Heart right ventricle (tissue), 16 donors: ENCODE measurements at regions not wholly inside any gene's neighbourhood (a gene's known extent, or its start where the extent isn't known, plus 50 kb on each side); places are given as distances from the start of the nearest gene placed in this dataset.

Source experiments
- ATAC-seq, 8 donors: fragments of 200-7000 bp; cut with Tn5 transposase; one replicate each; pipeline ENCODE4 v1.9.1; 2020; ENCODE audit warnings: mild to moderate bottlenecking in 8 of 8, moderate library complexity in 8 of 8, moderate number of reproducible peaks in 1 of 8
- DNase-seq, 2 donors: peaks; one replicate each; pipeline ENCODE4 v3.0.0-alpha.2; 2020
- H3K27ac ChIP-seq, 10 donors: fragments of 200-600 bp; sonication (generic) in 2 of 10; one replicate each; pipeline versions ENCODE4 v1.5.0 to v1.8.0; 2020 to 2022; ENCODE audit warnings: mild to moderate bottlenecking in 3 of 10
- H3K27me3 ChIP-seq, 7 donors: fragments of 200-600 bp; one replicate each; pipeline ENCODE4 v1.8.0; 2021 to 2022; ENCODE audit warnings: mild to moderate bottlenecking in 2 of 7
- H3K36me3 ChIP-seq, 9 donors: fragments of 200-600 bp; sonication (generic) in 1 of 9; one replicate each; pipeline versions ENCODE4 v1.5.0 to v1.8.0; 2020 to 2022; ENCODE audit warnings: mild to moderate bottlenecking in 2 of 9
- H3K4me1 ChIP-seq, 9 donors: fragments of 200-600 bp; sonication (generic) in 1 of 9; one replicate each; pipeline versions ENCODE4 v1.5.0 to v1.8.0; 2020 to 2022; ENCODE audit warnings: mild to moderate bottlenecking in 4 of 9
- H3K4me3 ChIP-seq, 10 donors: fragments of 200-600 bp; sonication (generic) in 2 of 10; one replicate each; pipeline versions ENCODE4 v1.5.0 to v1.8.0; 2020 to 2022; ENCODE audit warnings: mild to moderate bottlenecking in 7 of 10, moderate library complexity in 2 of 10
- H3K9me3 ChIP-seq, 11 donors: fragments of 200-600 bp in 10 of 11; sonication (generic) in 2 of 11; one replicate each; pipeline versions ENCODE4 v1.5.0 to v1.8.0; 2013 to 2022; ENCODE audit warnings: mild to moderate bottlenecking in 2 of 11, control low read depth in 1 of 11, moderate library complexity in 1 of 11
- CTCF ChIP-seq, 9 donors: fragments of 200-600 bp; sonication (generic) in 2 of 9; IDR thresholded peaks; one replicate each; pipeline versions ENCODE4 v1.5.0 to v1.8.0; 2021 to 2022; ENCODE audit warnings: antibody characterized with exemption in 9 of 9, mild to moderate bottlenecking in 5 of 9, moderate library complexity in 1 of 9
- WGBS, 2 donors: extraction: QIAGEN DNeasy Blood & Tissue Kit; methylation state at CpG; one replicate each; pipeline ENCODE4 v1.1.7; 2013; ENCODE audit warnings: inconsistent platforms in 1 of 2; 5-methylcytosine and 5-hydroxymethylcytosine counted together
- intact Hi-C, 10 donors: fragments of 100-400 bp; cut with DNase I; formaldehyde crosslinking; loops; one replicate each; pipeline versions ENCODE4 v1.11.1 to v1.14.2; 2022
- donor health status: Arrhythmogenic right ventricular cardiomyopathy.
- donor health status: ischemic (EF 13 %, LVEDD 7.1; RV severe dilation, severe dysfunction).
- donor health status: healthy with polysubstance abuse.
- donor health status: DM: no; HTN: yes; CAD: no.
- donor health status: DM: no; HTN: no; CAD: no.
- donor health status: ischemic (EF 25% LVEDD 6.9; RV normal size, moderate dysfunction).
- donor health status: ischemic (EF 25% LVEDD 5.7; RV mildly dilated, moderate dysfunction).
- donor health status: healthy.
- donor health status: DM: yes; HTN: yes; CAD: no.
- donor health status: Ischemic cardiomyopathy.
- donor health status: ischemic (EF 35%, LVEDD 5.7; RV mildly dilated, moderate dysfunction).
- donor health status: nonischemic (EF 11% LVEDD 7.7; RV severe dilation, severe dysfunction).
- donor health status: DM: yes; HTN: yes; CAD: no.
- donor health status: PGD.
- donor health status: ischemic (EF 29% LVEDD 5.4; RV normal size, mild dysfunction).
- donor health status: nonischemic (EF 23%, LVEDD 6.1; RV moderate dilation, normal function).

- H3K36me3 ChIP-seq, result no peaks in the 10 kb centered on the region
- TF ChIP-seq CTCF (IDR thresholded peaks at IDR 0.05), result no peak
- ATAC-seq, result no peak
- H3K4me1 ChIP-seq, result peaks cover 0 to 13% (median 0%) of the 10 kb centered on the region in 9 donors
- H3K9me3 ChIP-seq, result no peaks in the 10 kb centered on the region
- no peak overlapping the region for H3K4me3 ChIP-seq
- WGBS, 2 donors, result 96 to 100% methylated on average over 1 of the region's 1 CpG
- H3K27ac ChIP-seq, result no peak overlapping the region
- H3K27me3 ChIP-seq, result peaks cover 0 to 4% (median 0%) of the 10 kb centered on the region in 7 donors
- intact Hi-C loops, result loop anchor here in 2 of 10 donors (2.0 to 5.0 kb wide), 2 partner anchors 39 to 362 kb away; no protein-coding TSS in a partner anchor
- DNase-seq, result no peak
Observed at GRCh38 chr20:54295686-54296085, 87.8 kb downstream of the PFDN4 start.

- Histone ChIP-seq H3K36me3 (no peaks in the 10 kb centered on the region), H3K9me3 (no peaks in the 10 kb centered on the region), H3K4me1 (no peaks in the 10 kb centered on the region), H3K4me3 (no peak overlapping the region), H3K27me3 (no peaks in the 10 kb centered on the region), H3K27ac (no peak overlapping the region)
- 73 to 76% methylated on average over 7 of the region's 7 CpGs for WGBS, 2 donors
- no peak for ATAC-seq
- no peak for TF ChIP-seq CTCF (IDR thresholded peaks at IDR 0.05)
- no peak for DNase-seq
- intact Hi-C loops, result no loop called here
Observed at GRCh38 chr20:54305421-54305820, 97.5 kb downstream of the PFDN4 start.

GRCh38 chr20:54306985-54307710 lies 99.3 kb downstream of the PFDN4 start:
- Histone ChIP-seq H3K4me3 (no peak overlapping the region), H3K27me3 (no peaks in the 10 kb centered on the region), H3K27ac (no peak overlapping the region), H3K36me3 (no peaks in the 10 kb centered on the region), H3K4me1 (no peaks in the 10 kb centered on the region), H3K9me3 (no peaks in the 10 kb centered on the region)
- WGBS, 2 donors, result 60 to 77% methylated on average over 6 of the region's 6 CpGs
- no peak for TF ChIP-seq CTCF (IDR thresholded peaks at IDR 0.05)
- intact Hi-C loops, result no loop called here
- DNase-seq (no peak), ATAC-seq (no peak)

- intact Hi-C loops, result no loop called here
- Histone ChIP-seq H3K27ac (no peak overlapping the region), H3K9me3 (no peaks in the 10 kb centered on the region), H3K27me3 (peaks cover 0 to under 1% (median 0%) of the 10 kb centered on the region in 7 donors), H3K4me1 (no peaks in the 10 kb centered on the region), H3K36me3 (no peaks in the 10 kb centered on the region), H3K4me3 (no peak overlapping the region)
- no peak for TF ChIP-seq CTCF (IDR thresholded peaks at IDR 0.05)
- ATAC-seq (no peak), DNase-seq (no peak)
- 54 to 66% methylated on average over 4 of the region's 4 CpGs for WGBS, 2 donors
Observed at GRCh38 chr20:54308804-54309203, 100.9 kb downstream of the PFDN4 start.
